Thyroid gland (tissue), 4 donors: ENCODE measurements at regions not wholly inside any gene's neighbourhood (a gene's known extent, or its start where the extent isn't known, plus 50 kb on each side); places are given as distances from the start of the nearest gene placed in this dataset.

ENCODE experiments used
- POLR2A ChIP-seq, 2 donors: fragments of 450-650 bp; IDR thresholded peaks; one replicate each; pipeline ENCODE4 v1.6.1; 2017; ENCODE audit warnings: antibody characterized with exemption in 2 of 2, mild to moderate bottlenecking in 2 of 2, moderate library complexity in 1 of 2
- TF ChIP-seq, protein P1 (sequence below), 6 experiments: fragments of 200-600 bp in 3 of 6; fragments of 450-650 bp in 3 of 6; sonication (generic) in 3 of 6; IDR thresholded peaks; one replicate each; pipeline ENCODE4 v1.5.1; 2016 to 2019; ENCODE audit warnings: antibody characterized with exemption in 6 of 6, mild to moderate bottlenecking in 2 of 6, inconsistent platforms in 1 of 6, moderate library complexity in 1 of 6

DNA sequence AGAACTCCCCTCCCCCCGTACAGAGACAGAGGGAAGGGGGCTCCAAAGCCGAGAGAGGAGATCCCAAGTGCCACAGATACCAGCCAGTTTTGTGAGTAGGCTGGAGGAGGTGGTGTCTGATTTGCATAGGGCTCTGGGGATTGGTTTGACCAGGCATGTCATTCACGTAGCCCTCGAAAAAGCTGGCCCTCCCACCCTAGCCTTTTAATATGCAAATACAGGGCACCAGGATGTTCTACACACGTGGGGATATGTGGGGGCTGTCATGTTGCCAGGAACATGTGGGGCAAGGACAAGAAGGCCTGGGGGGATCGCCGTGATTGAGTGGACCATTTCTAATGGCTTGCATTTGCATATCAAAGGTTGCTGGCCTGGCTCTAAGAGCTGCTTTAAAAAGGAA is 272.9 kb downstream of the PPP1R2C start:
- TF ChIP-seq, protein P1, sequence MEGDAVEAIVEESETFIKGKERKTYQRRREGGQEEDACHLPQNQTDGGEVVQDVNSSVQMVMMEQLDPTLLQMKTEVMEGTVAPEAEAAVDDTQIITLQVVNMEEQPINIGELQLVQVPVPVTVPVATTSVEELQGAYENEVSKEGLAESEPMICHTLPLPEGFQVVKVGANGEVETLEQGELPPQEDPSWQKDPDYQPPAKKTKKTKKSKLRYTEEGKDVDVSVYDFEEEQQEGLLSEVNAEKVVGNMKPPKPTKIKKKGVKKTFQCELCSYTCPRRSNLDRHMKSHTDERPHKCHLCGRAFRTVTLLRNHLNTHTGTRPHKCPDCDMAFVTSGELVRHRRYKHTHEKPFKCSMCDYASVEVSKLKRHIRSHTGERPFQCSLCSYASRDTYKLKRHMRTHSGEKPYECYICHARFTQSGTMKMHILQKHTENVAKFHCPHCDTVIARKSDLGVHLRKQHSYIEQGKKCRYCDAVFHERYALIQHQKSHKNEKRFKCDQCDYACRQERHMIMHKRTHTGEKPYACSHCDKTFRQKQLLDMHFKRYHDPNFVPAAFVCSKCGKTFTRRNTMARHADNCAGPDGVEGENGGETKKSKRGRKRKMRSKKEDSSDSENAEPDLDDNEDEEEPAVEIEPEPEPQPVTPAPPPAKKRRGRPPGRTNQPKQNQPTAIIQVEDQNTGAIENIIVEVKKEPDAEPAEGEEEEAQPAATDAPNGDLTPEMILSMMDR (IDR thresholded peaks at IDR 0.05), result no peak
- TF ChIP-seq POLR2A (IDR thresholded peaks at IDR 0.05), result no peak
